ENCODE measurements at regions not wholly inside any gene's neighbourhood (a gene's known extent, or its start where the extent isn't known, plus 50 kb on each side); places are given as distances from the start of the nearest gene placed in this dataset.
"Not testable (repeated sequence)": the region's sequence is repeated elsewhere in the genome, so short reads cannot be mapped to it uniquely, and the experiment has no call there.

DNA sequence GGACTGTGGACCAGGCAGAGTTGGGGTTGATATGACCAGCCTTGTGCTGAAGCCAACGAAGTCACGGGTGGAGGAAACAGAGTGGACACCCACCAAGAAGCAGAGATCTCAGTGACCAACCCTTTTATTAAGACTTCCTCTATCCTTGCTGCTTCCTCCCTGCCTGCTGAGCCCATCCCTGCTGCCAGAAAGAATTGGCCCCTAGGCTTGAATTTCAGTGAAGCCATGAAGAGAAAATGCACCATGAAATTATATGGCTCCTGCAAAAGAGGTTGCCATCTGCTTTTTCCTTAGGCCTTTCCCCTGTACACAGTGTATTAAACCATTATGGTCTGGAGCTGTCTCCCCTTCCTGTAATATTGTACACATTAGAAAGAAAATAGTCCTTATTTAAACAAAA is 246.7 kb downstream of the HS3ST3B1 start:
- DNase-seq (ENCODE audit: low read depth) = no peak

DNA sequence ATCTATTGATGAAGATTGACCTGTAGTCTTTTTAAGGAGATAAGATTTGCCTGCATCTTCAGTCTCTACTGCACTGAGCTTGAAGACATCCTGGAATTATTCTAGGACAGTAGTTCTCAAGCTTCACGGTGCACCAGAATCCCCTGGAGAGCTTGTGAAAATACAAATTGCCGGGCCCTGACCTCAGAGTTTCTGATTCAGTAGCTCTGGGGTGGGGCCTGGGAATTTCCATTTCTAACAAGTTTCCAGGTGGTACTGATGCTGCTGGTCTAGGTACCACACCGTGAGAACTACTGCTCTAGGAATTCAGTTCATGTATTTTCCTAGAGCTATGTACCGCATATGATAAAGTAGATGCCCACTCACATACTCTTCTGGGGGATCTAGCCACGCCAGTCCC is 246.1 kb downstream of the HS3ST3B1 start:
- DNase-seq (ENCODE audit: low read depth) = no peak

- DNase-seq (ENCODE audit: low read depth) = no peak
Observed at GRCh38 chr17:14545156-14545906, 244.4 kb downstream of the HS3ST3B1 start.

- DNase-seq (ENCODE audit: low read depth) = no peak
Observed at GRCh38 chr17:14541714-14542113, 240.8 kb downstream of the HS3ST3B1 start.

DNA sequence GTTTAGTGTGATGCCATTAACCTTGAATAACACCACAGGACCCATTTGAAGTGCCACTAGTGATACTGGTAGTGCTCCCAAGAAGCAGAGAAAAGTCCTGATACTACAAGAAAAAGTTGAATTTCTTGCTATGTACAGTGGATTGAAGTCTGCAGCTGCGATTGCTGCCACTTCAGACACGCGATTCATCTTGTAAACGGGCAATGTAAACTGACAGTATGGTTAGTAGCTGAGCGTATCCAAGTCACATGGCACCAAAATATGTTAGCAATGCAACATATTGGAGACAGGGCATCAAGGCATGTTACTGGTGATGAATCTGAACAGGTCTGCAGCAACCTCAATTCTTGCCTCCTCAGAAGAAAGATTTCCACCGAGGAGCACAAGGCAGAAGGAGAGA is 238.9 kb downstream of the HS3ST3B1 start:
- no peak for DNase-seq (ENCODE audit: low read depth)

- DNase-seq (ENCODE audit: low read depth) = not testable (repeated sequence)
Observed at GRCh38 chr17:14532242-14532641, 231.4 kb downstream of the HS3ST3B1 start.

DNA sequence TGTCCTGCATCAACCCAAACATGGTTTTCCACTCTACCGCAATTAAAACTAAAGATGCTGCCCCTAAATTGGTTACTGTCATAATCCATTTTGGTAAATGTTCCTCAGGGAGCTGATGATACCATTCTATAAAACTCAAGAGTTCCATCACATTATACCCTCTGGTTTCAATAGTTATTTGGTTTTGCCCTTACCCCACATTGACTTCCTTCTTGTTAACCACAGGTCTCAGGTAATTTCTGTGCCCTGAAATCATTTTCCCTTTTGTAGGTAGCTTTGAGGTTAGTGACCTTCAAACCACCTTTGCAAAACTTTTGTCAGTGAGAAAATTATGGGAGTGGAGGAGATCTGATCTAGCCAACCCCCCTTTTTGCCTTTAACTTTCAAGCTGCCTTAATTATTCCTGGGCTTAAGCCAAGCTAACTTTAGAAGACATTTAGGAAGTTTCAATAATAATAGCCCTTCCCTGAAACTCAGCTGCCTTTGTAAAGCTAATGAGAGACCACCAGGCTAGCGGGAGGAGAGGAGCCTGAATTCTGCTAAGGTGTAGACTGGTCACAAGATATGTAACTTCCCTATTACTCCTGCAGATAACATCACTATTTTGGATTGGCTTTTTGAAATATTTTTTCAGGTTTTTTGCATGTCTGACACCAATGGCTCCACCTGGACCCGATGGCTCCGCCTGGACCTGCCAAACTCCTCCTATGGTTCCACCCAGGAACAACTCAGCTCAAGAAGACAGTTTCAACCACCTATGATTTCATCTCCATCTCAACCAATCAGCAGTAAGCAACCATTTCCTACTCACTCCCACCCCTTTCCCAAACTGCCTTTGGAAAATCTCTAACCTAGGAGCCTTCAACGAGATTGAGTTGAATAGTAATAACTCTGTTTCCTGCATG is 224.9 kb downstream of the HS3ST3B1 start:
- DNase-seq (ENCODE audit: low read depth) = no peak

DNA sequence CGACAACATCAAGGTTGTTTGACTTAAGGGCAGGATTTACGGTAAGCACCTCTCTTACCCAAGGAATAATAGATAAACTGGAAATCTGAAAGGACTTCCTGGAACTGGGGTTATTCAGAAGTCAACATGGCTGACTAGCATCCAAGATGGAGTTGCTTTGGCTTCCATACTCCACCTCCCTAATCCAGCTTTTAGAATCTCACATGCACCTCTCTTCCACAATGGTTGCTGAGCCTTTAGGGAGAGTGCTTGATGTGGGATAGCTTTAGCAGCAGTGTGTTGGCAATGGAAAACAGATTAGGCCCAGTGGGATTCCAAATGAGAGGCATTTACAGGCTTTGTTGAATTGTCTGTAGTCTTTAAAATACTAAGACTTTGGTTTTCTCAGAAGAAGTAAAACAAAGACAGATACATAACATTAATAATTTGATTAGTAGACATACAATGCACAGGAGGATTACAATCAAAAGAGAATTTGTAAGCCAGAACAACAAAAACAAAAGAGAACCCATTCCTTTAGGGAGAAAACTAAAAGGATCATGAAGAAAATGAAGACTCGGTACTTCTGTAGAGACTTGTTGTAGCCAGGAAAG is 222.0 kb downstream of the HS3ST3B1 start:
- no peak for DNase-seq (ENCODE audit: low read depth)

- not testable (repeated sequence) for DNase-seq (ENCODE audit: low read depth)
Observed at GRCh38 chr17:14518919-14519318, 218.0 kb downstream of the HS3ST3B1 start.

GRCh38 chr17:14514973-14515372 is 214.1 kb downstream of the HS3ST3B1 start:
- no peak for DNase-seq (ENCODE audit: low read depth)

DNA sequence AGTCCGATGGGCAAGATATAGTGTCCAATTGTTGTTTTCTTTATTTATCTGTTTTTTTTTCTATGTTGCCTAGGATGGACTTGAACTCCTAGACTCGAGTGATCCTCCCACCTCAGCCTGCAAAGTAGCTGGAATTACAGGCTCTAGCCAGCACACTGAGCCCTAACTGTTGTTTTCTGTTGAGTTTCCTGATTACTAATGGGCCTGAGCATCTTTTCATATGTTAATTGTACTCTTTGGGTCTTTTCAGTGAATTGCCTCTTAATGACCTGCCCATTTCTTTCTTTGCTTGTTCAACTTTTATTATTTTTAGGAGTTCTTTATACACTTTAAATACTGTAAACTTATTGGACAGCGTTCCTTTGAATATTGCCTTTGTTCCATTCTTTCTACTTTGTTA is 213.0 kb downstream of the HS3ST3B1 start:
- DNase-seq (ENCODE audit: low read depth) = no peak

DNA sequence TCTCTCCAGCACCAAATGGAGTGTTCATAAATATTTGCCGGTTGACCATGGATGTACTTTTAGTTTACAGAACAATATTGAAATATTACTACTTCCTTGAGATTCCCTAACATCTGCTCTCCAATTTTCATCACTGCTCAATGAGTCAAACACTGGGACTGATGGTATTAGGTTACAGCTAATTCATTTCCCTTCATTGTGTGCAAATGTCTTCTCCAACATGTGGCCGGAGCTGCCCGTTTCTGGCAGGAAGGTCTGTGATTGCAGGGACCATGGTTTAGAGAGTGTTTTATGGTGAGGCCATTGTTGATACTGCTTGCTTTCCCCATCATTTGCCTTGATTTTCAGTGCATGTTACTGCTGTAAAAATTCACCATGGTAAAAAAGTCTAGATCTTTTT is 209.3 kb downstream of the HS3ST3B1 start:
- peak; percentile 38 for DNase-seq (ENCODE audit: low read depth)

- no peak for DNase-seq (ENCODE audit: low read depth)
Observed at GRCh38 chr17:14508156-14508555, 207.3 kb downstream of the HS3ST3B1 start.

GRCh38 chr17:14506364-14506763 is 205.5 kb downstream of the HS3ST3B1 start:
- no peak for DNase-seq (ENCODE audit: low read depth)

GRCh38 chr17:14505606-14506005 is 204.7 kb downstream of the HS3ST3B1 start:
- no peak for DNase-seq (ENCODE audit: low read depth)

DNA sequence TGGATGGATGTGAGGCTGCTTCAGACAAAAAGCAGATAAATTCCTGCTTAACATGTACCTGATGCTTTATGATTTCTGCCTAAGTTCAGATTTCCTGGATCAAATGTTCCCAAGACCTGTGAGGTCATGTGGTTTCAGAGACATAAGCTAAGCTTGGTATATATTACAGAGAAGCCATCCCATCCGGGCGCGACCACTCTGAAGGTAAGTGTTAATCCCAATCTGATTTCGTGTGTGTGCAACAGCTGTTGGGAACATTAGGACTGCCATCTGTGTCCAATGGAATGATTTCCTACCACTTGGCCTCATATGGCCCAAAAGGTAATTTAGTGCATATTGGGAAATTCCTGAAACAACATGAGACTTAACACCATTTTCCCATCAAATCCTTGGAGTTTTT is 199.1 kb downstream of the HS3ST3B1 start:
- no peak for DNase-seq (ENCODE audit: low read depth)

- no peak for DNase-seq (ENCODE audit: low read depth)
Observed at GRCh38 chr17:14498812-14499211, 197.9 kb downstream of the HS3ST3B1 start.

- no peak for DNase-seq (ENCODE audit: low read depth)
Observed at GRCh38 chr17:14494161-14494560, 193.3 kb downstream of the HS3ST3B1 start.

- no peak for DNase-seq (ENCODE audit: low read depth)
Observed at GRCh38 chr17:14489986-14490385, 189.1 kb downstream of the HS3ST3B1 start.

DNA sequence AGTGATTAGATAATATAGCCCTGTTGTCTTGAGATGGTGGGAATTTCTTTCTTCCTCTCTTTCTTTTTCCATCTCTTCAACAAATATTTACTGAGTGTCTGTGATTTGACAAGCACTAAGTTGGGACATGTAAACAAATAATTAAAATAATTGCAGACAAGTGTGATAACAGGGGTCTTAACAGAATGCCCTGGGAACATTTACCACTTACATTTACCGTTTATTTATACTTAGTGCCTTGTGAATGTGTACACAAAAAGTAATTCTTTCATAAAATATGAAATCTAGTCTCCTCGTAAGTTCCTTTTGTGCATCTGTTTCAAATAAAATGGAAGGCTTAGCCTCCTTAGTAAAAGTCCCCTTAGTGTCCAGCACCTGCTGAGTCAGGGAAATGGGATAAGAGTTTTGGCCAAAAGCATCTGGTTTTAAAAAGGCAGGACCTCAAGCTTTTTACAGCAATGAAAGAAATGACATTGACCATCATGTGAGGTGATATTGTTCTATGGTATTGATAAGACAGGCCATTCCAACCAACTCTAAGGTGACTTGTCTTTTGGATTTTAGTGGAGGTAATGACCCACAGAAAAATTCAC is 188.2 kb downstream of the HS3ST3B1 start:
- no peak for DNase-seq (ENCODE audit: low read depth)

DNA sequence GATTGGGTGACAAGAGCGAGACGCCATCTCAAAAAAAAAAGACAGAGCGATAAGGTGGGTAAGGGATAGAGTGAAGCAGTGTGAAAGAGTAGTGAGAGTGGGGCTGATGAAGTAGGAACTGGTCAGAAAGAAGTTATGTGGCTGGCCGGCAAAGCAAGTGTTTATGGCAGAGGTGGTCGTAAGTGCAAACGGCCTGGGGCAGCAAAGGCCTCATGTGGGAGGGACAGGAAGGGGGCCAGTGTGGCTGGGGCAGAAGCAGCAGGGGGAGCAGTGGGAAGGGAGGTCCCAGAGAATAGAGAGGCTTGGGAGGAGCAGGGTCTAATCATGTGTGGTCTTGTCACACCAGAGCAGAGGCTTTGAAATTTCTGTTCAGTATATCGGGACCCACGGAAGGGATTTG is 186.2 kb downstream of the HS3ST3B1 start:
- DNase-seq (ENCODE audit: low read depth) = no peak

DNA sequence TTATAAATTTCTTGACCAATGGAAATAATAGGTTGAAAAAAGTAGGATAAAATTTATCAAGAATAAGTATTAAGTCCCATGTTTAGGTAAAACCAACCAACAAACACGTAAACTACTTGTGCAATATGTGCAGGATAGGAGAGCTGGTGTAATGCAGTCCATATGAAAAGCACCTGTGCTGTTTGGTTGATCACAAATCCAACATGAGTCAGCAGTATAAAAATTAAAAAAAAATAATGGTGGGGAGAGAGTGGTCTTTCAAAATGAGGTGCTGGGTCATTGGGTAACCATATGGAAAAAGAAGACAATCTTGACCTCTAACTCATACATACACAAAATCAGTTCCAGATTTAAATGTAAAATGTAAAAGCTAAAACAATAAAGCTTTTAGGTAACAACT is 181.8 kb downstream of the HS3ST3B1 start:
- no peak for DNase-seq (ENCODE audit: low read depth)

GRCh38 chr17:14481664-14482063 is 180.8 kb downstream of the HS3ST3B1 start:
- DNase-seq (ENCODE audit: low read depth) = no peak
